Lower leg skin (tissue), 3 donors: ENCODE measurements at regions not wholly inside any gene's neighbourhood (a gene's known extent, or its start where the extent isn't known, plus 50 kb on each side); places are given as distances from the start of the nearest gene placed in this dataset.
A peak's percentile ranks its signal among the peaks of the same experiment; 100 is the strongest.
"Not testable (repeated sequence)": the region's sequence is repeated elsewhere in the genome, so short reads cannot be mapped to it uniquely, and the experiment has no call there.

Experiments used
- DNase-seq, 2 donors: peaks; one replicate each; pipeline ENCODE4 v3.0.0-alpha.2; 2019; ENCODE audit warnings: low spot score in 2 of 2
- H3K4me3 ChIP-seq: fragments of 200-600 bp; sonication (generic); 2 replicates; pipeline ENCODE4 v1.5.1; 2017; ENCODE audit warnings: mild to moderate bottlenecking, low read depth; ENCODE audit not compliant: poor library complexity, severe bottlenecking
- WGBS, 2 donors: methylation state at CpG; one replicate each; pipeline ENCODE4 v1.1.5; 2018; 5-methylcytosine and 5-hydroxymethylcytosine counted together
- intact Hi-C: fragments of 100-400 bp; cut with DNase I; formaldehyde crosslinking; loops from one replicate; pipeline ENCODE4 v1.15.0; 2023; ENCODE audit warnings: low total_unique reads

DNA sequence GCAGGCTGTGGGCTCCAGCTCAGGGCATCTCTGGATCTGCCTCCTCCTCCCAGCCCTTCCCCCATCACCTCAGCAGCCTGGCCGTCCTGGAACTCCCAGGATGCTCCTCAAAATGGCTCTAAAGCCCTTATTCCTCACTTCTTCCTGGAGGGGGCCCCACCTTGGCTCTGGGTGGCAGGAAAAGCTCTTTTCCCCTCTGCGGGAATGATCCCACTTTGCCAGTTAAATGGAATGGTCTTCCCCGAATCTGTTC is 79.1 kb upstream of the GOLGA6L4 start:
- H3K4me3 ChIP-seq, intact Hi-C loops, DNase-seq: not testable (repeated sequence)
- WGBS, 2 donors = 70 to 87% methylated on average over 3 of the region's 3 CpGs

- H3K4me3 ChIP-seq, DNase-seq, intact Hi-C loops: not testable (repeated sequence)
- WGBS, 2 donors = 84% methylated on average over 11 of the region's 11 CpGs
These were observed 78.4 kb upstream of the GOLGA6L4 start for GRCh38 chr15:84157056-84157632.

- H3K4me3 ChIP-seq, DNase-seq, intact Hi-C loops: not testable (repeated sequence)
- 80 to 85% methylated on average over 3 of the region's 3 CpGs for WGBS, 2 donors
These were observed 77.7 kb upstream of the GOLGA6L4 start for GRCh38 chr15:84157857-84158256.

- intact Hi-C loops = not testable (repeated sequence)
These were observed 76.0 kb upstream of the GOLGA6L4 start for GRCh38 chr15:84159346-84160269.

GRCh38 chr15:84164423-84165292 is 70.9 kb upstream of the GOLGA6L4 start:
- DNase-seq = peak in 1 of 2 donors; percentile 72
- WGBS, 2 donors = 89 to 90% methylated on average over 8 of the region's 8 CpGs
- intact Hi-C loops, H3K4me3 ChIP-seq: not testable (repeated sequence)

More at GRCh38 chr15:84159346-84160269, 76.0 kb upstream of the GOLGA6L4 start:
- H3K4me3 ChIP-seq = not testable (repeated sequence)
- 93 to 98% methylated on average over 10 to 12 of the region's 17 CpGs for WGBS, 2 donors
- DNase-seq = peak in 1 of 2 donors; percentile 64

GRCh38 chr15:84170029-84170428 is 65.5 kb upstream of the GOLGA6L4 start:
- H3K4me3 ChIP-seq, intact Hi-C loops, DNase-seq: not testable (repeated sequence)
- no CpG with 5 or more reads among the region's 19 CpGs for WGBS, 2 donors

GRCh38 chr15:84173231-84173610 is 62.4 kb upstream of the GOLGA6L4 start:
- H3K4me3 ChIP-seq, intact Hi-C loops: not testable (repeated sequence)
- DNase-seq = peak; percentile 13 to 86
- WGBS, 2 donors = no CpG with 5 or more reads among the region's 22 CpGs
